Neuronal stem cell (in vitro differentiated cells): ENCODE measurements at regions not wholly inside any gene's neighbourhood (a gene's known extent, or its start where the extent isn't known, plus 50 kb on each side); places are given as distances from the start of the nearest gene placed in this dataset.

Experiments used
- DNase-seq: peaks from one replicate; pipeline ENCODE4 v3.0.0-alpha.2; 2013; ENCODE audit warnings: low spot score
- H2AFZ ChIP-seq: one replicate; pipeline ENCODE4 v1.6.1; 2013; ENCODE audit warnings: mild to moderate bottlenecking, low read length, inconsistent platforms
- H2AK5ac ChIP-seq: 2 replicates; pipeline ENCODE4 v1.6.1; 2013; ENCODE audit warnings: low read depth, mild to moderate bottlenecking, inconsistent platforms, low read length, moderate library complexity, mixed read lengths
- H2BK120ac ChIP-seq: 2 replicates; pipeline ENCODE4 v1.6.1; 2013; ENCODE audit warnings: low read depth, mild to moderate bottlenecking, inconsistent platforms, low read length, moderate library complexity, mixed read lengths
- H2BK12ac ChIP-seq: one replicate; pipeline ENCODE4 v1.6.1; 2013; ENCODE audit warnings: low read length, inconsistent platforms
- H2BK15ac ChIP-seq: 2 replicates; pipeline ENCODE4 v1.6.1; 2013; ENCODE audit warnings: mild to moderate bottlenecking, low read length, inconsistent platforms, mixed read lengths
- H2BK5ac ChIP-seq: one replicate; pipeline ENCODE4 v1.6.1; 2013; ENCODE audit warnings: inconsistent platforms, mild to moderate bottlenecking, low read length, moderate library complexity
- H3K14ac ChIP-seq: one replicate; pipeline ENCODE4 v1.6.1; 2013; ENCODE audit warnings: low read length, inconsistent platforms
- H3K18ac ChIP-seq: 2 replicates; pipeline ENCODE4 v1.6.1; 2013; ENCODE audit warnings: low read length, inconsistent platforms
- H3K23ac ChIP-seq: 2 replicates; pipeline ENCODE4 v1.6.1; 2013; ENCODE audit warnings: low read depth, mild to moderate bottlenecking, mixed read lengths, low read length, inconsistent platforms; ENCODE audit not compliant: poor library complexity
- H3K27ac ChIP-seq: replicated peaks from 3 replicates; pipeline ENCODE4 v1.5.1; 2013; ENCODE audit warnings: low read length, inconsistent platforms
- H3K27me3 ChIP-seq, 3 experiments: 2 replicates each; pipeline ENCODE4 v1.6.1; 2013; ENCODE audit warnings: low read length in 3 of 3, mild to moderate bottlenecking in 2 of 3, inconsistent platforms in 1 of 3, low read depth in 1 of 3, mixed read lengths in 1 of 3, moderate library complexity in 1 of 3; ENCODE audit not compliant: control insufficient read depth in 3 of 3, insufficient read depth in 3 of 3
- H3K36me3 ChIP-seq, 2 donors: replicated peaks in 1 of 2; 2 replicates each; pipeline ENCODE4 v1.6.1; 2013; ENCODE audit warnings: low read length in 2 of 2; ENCODE audit not compliant: control insufficient read depth in 2 of 2, insufficient read depth in 2 of 2
- H3K4ac ChIP-seq: 2 replicates; pipeline ENCODE4 v1.6.1; 2013; ENCODE audit warnings: inconsistent platforms, mild to moderate bottlenecking, low read length, moderate library complexity
- H3K4me1 ChIP-seq, 2 donors: 1 replicate in 1 of 2; 2 replicates in 1 of 2; pipeline ENCODE4 v1.6.1; 2013; ENCODE audit warnings: low read length in 2 of 2, low read depth in 1 of 2; ENCODE audit not compliant: control insufficient read depth in 2 of 2, insufficient read depth in 1 of 2
- H3K4me2 ChIP-seq: one replicate; pipeline ENCODE4 v1.6.1; 2013; ENCODE audit warnings: mild to moderate bottlenecking, low read length, inconsistent platforms; ENCODE audit not compliant: insufficient read depth, poor library complexity, severe bottlenecking
- H3K4me3 ChIP-seq, 2 donors: 2 replicates each; pipeline ENCODE4 v1.5.1; 2013; ENCODE audit warnings: low read length in 2 of 2, mild to moderate bottlenecking in 2 of 2, inconsistent platforms in 1 of 2, moderate library complexity in 1 of 2
- H3K79me1 ChIP-seq: one replicate; pipeline ENCODE4 v1.6.1; 2013; ENCODE audit warnings: low read depth, mild to moderate bottlenecking, inconsistent platforms, low read length, moderate library complexity
- H3K9ac ChIP-seq: one replicate; pipeline ENCODE4 v1.6.1; 2013; ENCODE audit warnings: mild to moderate bottlenecking, low read depth, low read length, inconsistent platforms; ENCODE audit not compliant: poor library complexity
- H3K9me3 ChIP-seq, 2 donors: replicated peaks in 1 of 2; 2 replicates each; pipeline versions ENCODE3 to v1.6.1; 2013; ENCODE audit warnings: low read length in 2 of 2, mild to moderate bottlenecking in 2 of 2, inconsistent platforms in 1 of 2, low read depth in 1 of 2, mixed read lengths in 1 of 2, moderate library complexity in 1 of 2; ENCODE audit not compliant: control insufficient read depth in 2 of 2, insufficient read depth in 1 of 2
- H4K8ac ChIP-seq: one replicate; pipeline ENCODE4 v1.6.1; 2013; ENCODE audit warnings: low read depth, mild to moderate bottlenecking, inconsistent platforms, low read length, moderate library complexity
- H4K91ac ChIP-seq: one replicate; pipeline ENCODE4 v1.6.1; 2013; ENCODE audit warnings: low read length, low read depth, mild to moderate bottlenecking, inconsistent platforms; ENCODE audit not compliant: poor library complexity
- WGBS, 2 donors: extraction: QIAGEN DNeasy Blood & Tissue Kit; methylation state at CpG; one replicate each; pipeline ENCODE4 v1.1.7; 2013; ENCODE audit warnings: missing lambda C conversion rate in 2 of 2, mixed read lengths in 1 of 2; ENCODE audit not compliant: insufficient read length in 2 of 2, insufficient replicate concordance in 1 of 2; ENCODE audit errors: extremely low coverage in 2 of 2; 5-methylcytosine and 5-hydroxymethylcytosine counted together

- Histone ChIP-seq H4K91ac (no peak overlapping the region), H3K18ac (no peak overlapping the region), H3K4me3 (no peak overlapping the region), H4K8ac (no peak overlapping the region), H3K23ac (no peak overlapping the region), H3K9me3 (no peaks in the 10 kb centered on the region), H2BK5ac (no peak overlapping the region), H2AFZ (no peak overlapping the region), H3K27ac (no peak overlapping the region), H3K4ac (no peak overlapping the region), H3K14ac (no peak overlapping the region), H2BK12ac (no peak overlapping the region), H3K27me3 (no peaks in the 10 kb centered on the region), H3K4me2 (no peak overlapping the region), H2AK5ac (no peak overlapping the region), H3K79me1 (no peaks in the 10 kb centered on the region), H2BK15ac (no peak overlapping the region), H3K36me3 (no peaks in the 10 kb centered on the region), H2BK120ac (no peak overlapping the region), H3K4me1 (peaks cover 3 to 8% of the 10 kb centered on the region in 2 donors), H3K9ac (no peak overlapping the region)
- DNase-seq, result no peak
- no CpG with 5 or more reads among the region's 3 CpGs for WGBS, 2 donors
These were observed 115.0 kb downstream of the BTG1 start for GRCh38 chr12:92030618-92031017.

- H3K27ac ChIP-seq, result no peak overlapping the region
- no peak overlapping the region for H3K9ac ChIP-seq
- H3K4me1 ChIP-seq, result peaks cover 3 to 8% of the 10 kb centered on the region in 2 donors
- H2AK5ac ChIP-seq, result no peak overlapping the region
- no peak overlapping the region for H2BK5ac ChIP-seq
- DNase-seq, result no peak
- H4K8ac ChIP-seq, result no peak overlapping the region
- no peaks in the 10 kb centered on the region for H3K27me3 ChIP-seq
- no peak overlapping the region for H3K23ac ChIP-seq
- no peak overlapping the region for H3K4me3 ChIP-seq
- no peaks in the 10 kb centered on the region for H3K36me3 ChIP-seq
- no peak overlapping the region for H2BK15ac ChIP-seq
- no peaks in the 10 kb centered on the region for H3K9me3 ChIP-seq
- H3K18ac ChIP-seq, result no peak overlapping the region
- H4K91ac ChIP-seq, result no peak overlapping the region
- no peak overlapping the region for H3K14ac ChIP-seq
- H3K4ac ChIP-seq, result no peak overlapping the region
- H3K4me2 ChIP-seq, result no peak overlapping the region
- WGBS, 2 donors, result no CpG with 5 or more reads among the region's 3 CpGs
- no peaks in the 10 kb centered on the region for H3K79me1 ChIP-seq
- no peak overlapping the region for H2BK120ac ChIP-seq
- H2AFZ ChIP-seq, result peak overlapping the region; percentile 27
- no peak overlapping the region for H2BK12ac ChIP-seq
These were observed 115.6 kb downstream of the BTG1 start for GRCh38 chr12:92029902-92030586.

GRCh38 chr12:92029136-92029535, 116.5 kb downstream of the BTG1 start:
- Histone ChIP-seq H3K4me2 (no peak overlapping the region), H3K79me1 (no peaks in the 10 kb centered on the region), H3K27me3 (no peaks in the 10 kb centered on the region), H2BK120ac (no peak overlapping the region), H2BK12ac (no peak overlapping the region), H3K23ac (no peak overlapping the region), H2AK5ac (no peak overlapping the region), H4K8ac (no peak overlapping the region), H3K4ac (no peak overlapping the region), H3K4me1 (peaks cover 1 to 4% of the 10 kb centered on the region in 2 donors), H3K9ac (no peak overlapping the region), H2BK5ac (no peak overlapping the region), H2BK15ac (no peak overlapping the region), H3K36me3 (no peaks in the 10 kb centered on the region), H3K4me3 (no peak overlapping the region), H2AFZ (no peak overlapping the region), H3K9me3 (no peaks in the 10 kb centered on the region), H3K27ac (no peak overlapping the region), H4K91ac (no peak overlapping the region), H3K14ac (no peak overlapping the region), H3K18ac (no peak overlapping the region)
- no CpG with 5 or more reads among the region's 2 CpGs for WGBS, 2 donors
- DNase-seq, result no peak

- DNase-seq, result no peak
- Histone ChIP-seq H3K79me1 (no peaks in the 10 kb centered on the region), H3K9ac (no peak overlapping the region), H3K27me3 (no peaks in the 10 kb centered on the region), H3K4me1 (peaks cover 1 to 4% of the 10 kb centered on the region in 2 donors), H3K27ac (no peak overlapping the region), H2AK5ac (no peak overlapping the region), H3K9me3 (no peaks in the 10 kb centered on the region), H2BK12ac (no peak overlapping the region), H4K91ac (no peak overlapping the region), H3K4me2 (no peak overlapping the region), H3K36me3 (no peaks in the 10 kb centered on the region), H2BK120ac (no peak overlapping the region), H2BK15ac (no peak overlapping the region), H3K23ac (no peak overlapping the region), H2BK5ac (no peak overlapping the region), H3K14ac (no peak overlapping the region), H3K4me3 (no peak overlapping the region), H3K18ac (no peak overlapping the region), H3K4ac (no peak overlapping the region), H2AFZ (no peak overlapping the region), H4K8ac (no peak overlapping the region)
- no CpG with 5 or more reads among the region's 1 CpG for WGBS, 2 donors
These were observed 117.3 kb downstream of the BTG1 start for GRCh38 chr12:92028441-92028709.
